HTR-8/SVneo (cell line): ENCODE measurements at regions not wholly inside any gene's neighbourhood (a gene's known extent, or its start where the extent isn't known, plus 50 kb on each side); places are given as distances from the start of the nearest gene placed in this dataset.
"Not testable (repeated sequence)": the region's sequence is repeated elsewhere in the genome, so short reads cannot be mapped to it uniquely, and the experiment has no call there.

ENCODE experiments used
- DNase-seq: peaks from one replicate; pipeline ENCODE4 v3.0.0; 2011; ENCODE audit warnings: low spot score, mixed read lengths; ENCODE audit not compliant: insufficient read length
- FAIRE-seq: peaks from 2 replicates; lab custom pipeline; 2011; peaks lifted over from hg19 to GRCh38; lab: Jason Lieb, UNC

- no peak for DNase-seq
- FAIRE-seq = no peak
Measured at GRCh38 chr2:195138435-195138834, 518.6 kb upstream of the SLC39A10 start.

GRCh38 chr2:195125889-195126288 lies 531.1 kb upstream of the SLC39A10 start:
- DNase-seq, FAIRE-seq: not testable (repeated sequence)

- no peak for FAIRE-seq
Measured at GRCh38 chr2:195124391-195125079, 532.5 kb upstream of the SLC39A10 start.

GRCh38 chr2:195122653-195123052 lies 534.4 kb upstream of the SLC39A10 start:
- no peak for DNase-seq

More at GRCh38 chr2:195124391-195125079, 532.5 kb upstream of the SLC39A10 start:
- DNase-seq = no peak

GRCh38 chr2:195121341-195121740 lies 535.7 kb upstream of the SLC39A10 start:
- FAIRE-seq (no peak), DNase-seq (no peak)

More at GRCh38 chr2:195122653-195123052, 534.4 kb upstream of the SLC39A10 start:
- FAIRE-seq = no peak

GRCh38 chr2:195119231-195119630 lies 537.8 kb upstream of the SLC39A10 start:
- DNase-seq (no peak), FAIRE-seq (no peak)

- DNase-seq = no peak
- no peak for FAIRE-seq
Measured at GRCh38 chr2:195118276-195118675, 538.8 kb upstream of the SLC39A10 start.

GRCh38 chr2:195117011-195117410 lies 540.0 kb upstream of the SLC39A10 start:
- DNase-seq (no peak), FAIRE-seq (no peak)

- FAIRE-seq (no peak), DNase-seq (no peak)
Measured at GRCh38 chr2:195115738-195116137, 541.3 kb upstream of the SLC39A10 start.

GRCh38 chr2:195108182-195108581 lies 548.8 kb upstream of the SLC39A10 start:
- FAIRE-seq = no peak

GRCh38 chr2:195106681-195107380 lies 550.2 kb upstream of the SLC39A10 start:
- no peak for FAIRE-seq
- DNase-seq = no peak

More at GRCh38 chr2:195108182-195108581, 548.8 kb upstream of the SLC39A10 start:
- no peak for DNase-seq

- FAIRE-seq = no peak
- DNase-seq = no peak
Measured at GRCh38 chr2:195105581-195105980, 551.4 kb upstream of the SLC39A10 start.

- DNase-seq = no peak
- no peak for FAIRE-seq
Measured at GRCh38 chr2:195094330-195094729, 562.7 kb upstream of the SLC39A10 start.

GRCh38 chr2:195092341-195092740 lies 564.7 kb upstream of the SLC39A10 start:
- DNase-seq (no peak), FAIRE-seq (no peak)

- not testable (repeated sequence) for FAIRE-seq, DNase-seq
Measured at GRCh38 chr2:195072806-195073205, 584.2 kb upstream of the SLC39A10 start.

- no peak for DNase-seq
Measured at GRCh38 chr2:195057001-195057400, 600.0 kb upstream of the SLC39A10 start.

GRCh38 chr2:195055996-195056395 lies 601.0 kb upstream of the SLC39A10 start:
- FAIRE-seq (no peak), DNase-seq (no peak)

More at GRCh38 chr2:195057001-195057400, 600.0 kb upstream of the SLC39A10 start:
- no peak for FAIRE-seq

- no peak for FAIRE-seq
- no peak for DNase-seq
Measured at GRCh38 chr2:195051401-195051800, 605.6 kb upstream of the SLC39A10 start.

GRCh38 chr2:195049372-195050031 lies 607.5 kb upstream of the SLC39A10 start:
- DNase-seq (no peak), FAIRE-seq (no peak)

GRCh38 chr2:195047955-195048354 lies 609.1 kb upstream of the SLC39A10 start:
- FAIRE-seq = no peak
- DNase-seq = no peak

- FAIRE-seq = no peak
- no peak for DNase-seq
Measured at GRCh38 chr2:195044801-195045200, 612.2 kb upstream of the SLC39A10 start.
